Calu3 (cell line): ENCODE measurements at regions not wholly inside any gene's neighbourhood (a gene's known extent, or its start where the extent isn't known, plus 50 kb on each side); places are given as distances from the start of the nearest gene placed in this dataset.
A peak's percentile ranks its signal among the peaks of the same experiment; 100 is the strongest.

Source experiments
- BruUV-seq: library from RNA; stranded (reverse); fragments of 400-500 nt; replicated peaks from 2 replicates; lab custom pipeline; 2021; lab: Mats Ljungman, UMichigan
- CTCF ChIA-PET: fragments of 300-600 bp; sonication (Branson Sonifier 250); formaldehyde crosslinking; loops from one replicate; lab custom pipeline; 2022; ENCODE audit warnings: antibody characterized with exemption; lab: Charles Lee
- DNase-seq: peaks from one replicate; pipeline ENCODE4 v3.0.0; 2022
- H3K27ac Mint-ChIP-seq: one replicate; pipeline ENCODE4 v1.8.0; 2022; ENCODE audit warnings: mixed read lengths; ENCODE audit not compliant: unreplicated experiment
- H3K27me3 Mint-ChIP-seq: one replicate; pipeline ENCODE4 v1.8.0; 2022; ENCODE audit warnings: mixed read lengths; ENCODE audit not compliant: unreplicated experiment
- H3K36me3 Mint-ChIP-seq: one replicate; pipeline ENCODE4 v1.8.0; 2022; ENCODE audit warnings: mild to moderate bottlenecking, moderate library complexity, mixed read lengths; ENCODE audit not compliant: insufficient read depth, unreplicated experiment
- H3K4me1 Mint-ChIP-seq: one replicate; pipeline ENCODE4 v1.8.0; 2022; ENCODE audit warnings: mild to moderate bottlenecking, low read depth, mixed read lengths; ENCODE audit not compliant: unreplicated experiment
- H3K4me3 Mint-ChIP-seq: one replicate; pipeline ENCODE4 v1.8.0; 2022; ENCODE audit warnings: mild to moderate bottlenecking, low read depth, moderate library complexity, mixed read lengths; ENCODE audit not compliant: unreplicated experiment
- H3K9me3 Mint-ChIP-seq: one replicate; pipeline ENCODE4 v1.8.0; 2022; ENCODE audit warnings: low read depth, mixed read lengths; ENCODE audit not compliant: unreplicated experiment
- intact Hi-C: fragments of 100-400 bp; cut with micrococcal nuclease; formaldehyde crosslinking; loops from one replicate; pipeline ENCODE4 v1.10.0; 2022; ENCODE audit not compliant: unreplicated experiment
- TF ChIP-seq, protein P1 (sequence below): fragments of 200-600 bp; IDR thresholded peaks from one replicate; pipeline ENCODE4 v1.8.0; 2022; ENCODE audit warnings: antibody characterized with exemption; ENCODE audit not compliant: unreplicated experiment

DNA sequence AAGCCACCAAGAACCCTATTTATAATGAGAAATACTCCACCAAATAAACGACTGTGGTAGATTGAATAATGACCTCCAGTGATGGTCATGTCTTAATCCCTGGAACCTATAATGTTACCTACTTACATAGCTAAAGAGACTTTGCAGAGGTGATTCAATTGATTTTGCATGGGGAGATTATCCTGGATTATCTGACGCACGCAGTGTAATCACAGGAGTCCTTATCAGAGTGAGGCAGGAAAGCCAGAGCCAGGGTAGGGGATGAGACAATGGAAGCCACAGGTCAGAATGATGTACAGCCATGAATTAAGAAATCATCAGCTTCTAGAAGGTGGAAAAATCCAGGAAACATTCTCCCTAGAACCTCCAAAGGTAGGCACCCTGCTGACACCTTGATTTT is 286.4 kb upstream of the SP4 start:
- H3K27me3 Mint-ChIP-seq: peaks cover 85% of the 10 kb centered on the region
- H3K27ac Mint-ChIP-seq: no peak overlapping the region
- BruUV-seq: no TSS peak
- no peak for DNase-seq
- CTCF ChIA-PET: no interaction called here
- TF ChIP-seq, protein P1, sequence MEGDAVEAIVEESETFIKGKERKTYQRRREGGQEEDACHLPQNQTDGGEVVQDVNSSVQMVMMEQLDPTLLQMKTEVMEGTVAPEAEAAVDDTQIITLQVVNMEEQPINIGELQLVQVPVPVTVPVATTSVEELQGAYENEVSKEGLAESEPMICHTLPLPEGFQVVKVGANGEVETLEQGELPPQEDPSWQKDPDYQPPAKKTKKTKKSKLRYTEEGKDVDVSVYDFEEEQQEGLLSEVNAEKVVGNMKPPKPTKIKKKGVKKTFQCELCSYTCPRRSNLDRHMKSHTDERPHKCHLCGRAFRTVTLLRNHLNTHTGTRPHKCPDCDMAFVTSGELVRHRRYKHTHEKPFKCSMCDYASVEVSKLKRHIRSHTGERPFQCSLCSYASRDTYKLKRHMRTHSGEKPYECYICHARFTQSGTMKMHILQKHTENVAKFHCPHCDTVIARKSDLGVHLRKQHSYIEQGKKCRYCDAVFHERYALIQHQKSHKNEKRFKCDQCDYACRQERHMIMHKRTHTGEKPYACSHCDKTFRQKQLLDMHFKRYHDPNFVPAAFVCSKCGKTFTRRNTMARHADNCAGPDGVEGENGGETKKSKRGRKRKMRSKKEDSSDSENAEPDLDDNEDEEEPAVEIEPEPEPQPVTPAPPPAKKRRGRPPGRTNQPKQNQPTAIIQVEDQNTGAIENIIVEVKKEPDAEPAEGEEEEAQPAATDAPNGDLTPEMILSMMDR: no peak
- intact Hi-C loops: loop anchor here (10.0 kb wide), 1 partner anchor 357 kb away; the partner anchor contains the start of gene SP8
- no peak overlapping the region for H3K4me3 Mint-ChIP-seq
- H3K36me3 Mint-ChIP-seq: no peaks in the 10 kb centered on the region
- no peaks in the 10 kb centered on the region for H3K4me1 Mint-ChIP-seq
- no peaks in the 10 kb centered on the region for H3K9me3 Mint-ChIP-seq

DNA sequence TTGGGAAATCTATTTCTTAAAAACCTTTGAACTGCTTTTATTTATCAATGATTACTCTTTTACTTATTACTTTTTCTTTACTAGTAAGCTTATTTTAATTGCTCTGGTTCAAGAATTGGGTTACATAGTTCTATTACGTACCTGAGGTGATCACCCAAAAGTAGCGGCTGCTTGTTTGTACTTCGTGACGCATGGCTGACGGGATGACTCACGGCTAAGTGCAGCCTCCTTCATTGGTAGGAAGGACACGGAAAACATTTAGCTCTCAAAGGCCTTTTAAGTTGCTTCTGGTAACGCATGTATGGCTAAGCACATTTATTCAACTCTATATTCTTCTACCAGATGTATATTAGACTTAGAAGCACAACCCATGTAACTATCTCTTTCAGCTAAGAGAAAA is 285.8 kb upstream of the SP4 start:
- CTCF ChIA-PET: interaction anchor here (0.7 kb wide), 1 partner anchor 227 kb away, joined by 3 read pairs; no protein-coding TSS in a partner anchor
- no peaks in the 10 kb centered on the region for H3K4me1 Mint-ChIP-seq
- no peaks in the 10 kb centered on the region for H3K36me3 Mint-ChIP-seq
- TF ChIP-seq, protein P1: no peak
- no TSS peak for BruUV-seq
- no peak overlapping the region for H3K4me3 Mint-ChIP-seq
- H3K9me3 Mint-ChIP-seq: no peaks in the 10 kb centered on the region
- H3K27ac Mint-ChIP-seq: no peak overlapping the region
- peaks cover 87% of the 10 kb centered on the region for H3K27me3 Mint-ChIP-seq
- intact Hi-C loops: loop anchor here (10.0 kb wide), 1 partner anchor 357 kb away; the partner anchor contains the start of gene SP8
- DNase-seq: peak; percentile 52

DNA sequence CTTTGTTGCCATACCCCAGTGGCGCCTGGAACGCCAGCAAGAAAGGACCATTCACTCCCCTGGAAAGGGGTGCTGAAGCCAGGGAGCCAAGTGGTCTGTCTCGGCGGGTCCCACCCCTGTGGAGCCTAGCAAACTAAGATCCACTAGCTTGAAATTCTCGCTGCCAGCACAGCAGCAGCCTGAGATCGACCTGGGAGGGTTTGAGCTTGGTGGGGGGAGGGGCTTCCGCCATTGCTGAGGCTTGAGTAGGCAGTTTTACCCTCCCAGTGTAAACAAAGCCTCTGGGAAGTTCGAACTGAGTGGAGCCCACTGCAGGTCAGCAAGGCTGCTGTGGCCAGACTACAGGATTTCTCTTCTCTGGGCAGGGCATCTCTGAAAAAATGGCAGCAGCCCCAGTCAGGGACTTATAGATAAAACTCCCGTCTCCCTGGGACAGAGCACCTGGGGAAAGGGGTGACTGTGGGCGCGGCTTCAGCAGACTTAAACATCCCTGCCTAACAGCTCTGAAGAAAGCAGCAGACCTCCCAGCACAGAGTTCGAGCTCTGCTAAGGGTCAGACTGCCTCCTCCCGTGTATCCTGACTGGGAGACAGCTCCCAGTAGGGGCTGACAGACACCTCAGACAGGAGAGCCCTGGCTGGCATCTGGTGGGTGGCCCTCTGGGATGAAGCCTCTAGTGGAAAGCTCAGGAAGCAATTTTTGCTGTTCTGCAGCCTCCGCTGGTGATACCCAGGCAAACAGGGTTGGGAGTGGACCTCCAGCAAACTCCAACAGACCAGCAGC is 281.1 kb upstream of the SP4 start:
- TF ChIP-seq, protein P1: no peak
- no peak for DNase-seq
- Mint-ChIP-seq H3K9me3 (no peaks in the 10 kb centered on the region), H3K4me3 (no peak overlapping the region), H3K36me3 (no peaks in the 10 kb centered on the region), H3K27me3 (peaks cover 93% of the 10 kb centered on the region), H3K4me1 (no peaks in the 10 kb centered on the region), H3K27ac (no peak overlapping the region)
- CTCF ChIA-PET: no interaction called here
- no TSS peak for BruUV-seq
- intact Hi-C loops: loop anchor here (10.0 kb wide), 1 partner anchor 362 kb away; the partner anchor contains the start of gene SP8

DNA sequence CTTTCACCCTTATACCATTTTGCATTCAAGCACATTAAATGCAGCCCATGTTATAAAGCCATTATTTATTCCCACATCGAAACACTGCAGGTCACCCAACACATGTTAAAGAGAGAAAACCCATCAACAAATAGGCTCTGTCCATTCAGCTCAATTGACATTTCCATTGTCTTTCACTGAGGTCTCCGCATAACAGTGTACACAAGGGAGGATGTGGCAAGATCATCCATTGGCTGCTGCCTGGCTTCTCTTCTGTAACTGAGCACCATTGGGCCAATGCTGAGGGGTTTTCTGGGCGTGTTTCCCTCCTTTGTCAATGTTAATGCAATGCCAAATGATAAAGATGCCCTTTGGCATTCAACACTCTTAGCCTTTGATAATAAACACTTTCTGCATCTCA is 278.1 kb upstream of the SP4 start:
- no peaks in the 10 kb centered on the region for H3K9me3 Mint-ChIP-seq
- peaks cover 85% of the 10 kb centered on the region for H3K27me3 Mint-ChIP-seq
- no peaks in the 10 kb centered on the region for H3K36me3 Mint-ChIP-seq
- CTCF ChIA-PET: no interaction called here
- no peak overlapping the region for H3K27ac Mint-ChIP-seq
- DNase-seq: no peak
- intact Hi-C loops: loop anchor here (10.0 kb wide), 1 partner anchor 365 kb away; the partner anchor contains the start of gene SP8
- no peaks in the 10 kb centered on the region for H3K4me1 Mint-ChIP-seq
- BruUV-seq: no TSS peak
- TF ChIP-seq, protein P1: no peak
- no peak overlapping the region for H3K4me3 Mint-ChIP-seq
